Endothelial cell of umbilical vein (primary cell): ENCODE measurements at regions not wholly inside any gene's neighbourhood (a gene's known extent, or its start where the extent isn't known, plus 50 kb on each side); places are given as distances from the start of the nearest gene placed in this dataset.

Experiments used
- BruUV-seq: library from RNA; stranded (reverse); fragments of 400-500 nt; replicated peaks from 2 replicates; lab custom pipeline; 2021; lab: Mats Ljungman, UMichigan
- CTCF ChIA-PET: fragments of 300-600, 350-600 bp; sonication (Branson Sonifier 250); formaldehyde crosslinking; loops from one replicate; lab custom pipeline; 2021; ENCODE audit warnings: antibody characterized with exemption, inconsistent platforms; lab: Charles Lee
- POLR2A ChIA-PET: fragments of 300-600, 350-600 bp; sonication (Branson Sonifier 250); formaldehyde crosslinking; loops from one replicate; lab custom pipeline; 2021; ENCODE audit warnings: antibody characterized with exemption, inconsistent platforms; lab: Charles Lee
- DNase-seq: peaks from one replicate; pipeline ENCODE4 v3.0.0-alpha.2; 2011; ENCODE audit warnings: low read depth, low spot score
- FAIRE-seq: peaks from 2 replicates; lab custom pipeline; 2011; peaks lifted over from hg19 to GRCh38; lab: Jason Lieb, UNC
- H2AFZ ChIP-seq: 2 replicates; pipeline ENCODE4 v1.6.0; 2012; ENCODE audit warnings: low read depth, low read length, control low read depth, inconsistent platforms
- H3K27ac ChIP-seq: 2 replicates; pipeline ENCODE4 v1.5.1; 2011; ENCODE audit warnings: low read depth, mild to moderate bottlenecking, control low read depth, low read length, moderate library complexity; ENCODE audit not compliant: insufficient read depth
- H3K27me3 ChIP-seq, 2 experiments: 2 replicates each; pipeline versions ENCODE4 v1.6.0 to v1.6.1; 2011; ENCODE audit warnings: low read length in 2 of 2, mixed read lengths in 1 of 2; ENCODE audit not compliant: control insufficient read depth in 2 of 2, insufficient read depth in 2 of 2
- H3K36me3 ChIP-seq, 2 experiments: 2 replicates in 1 of 2; 3 replicates in 1 of 2; pipeline ENCODE4 v1.5.1; 2011; ENCODE audit warnings: low read length in 2 of 2, mild to moderate bottlenecking in 1 of 2, moderate library complexity in 1 of 2; ENCODE audit not compliant: control insufficient read depth in 2 of 2, insufficient read depth in 2 of 2; ENCODE audit errors: extremely low read depth in 1 of 2
- H3K4me1 ChIP-seq: 3 replicates; pipeline ENCODE4 v1.5.1; 2011; ENCODE audit warnings: mild to moderate bottlenecking, low read length; ENCODE audit not compliant: control insufficient read depth, insufficient read depth; ENCODE audit errors: extremely low read depth
- H3K4me2 ChIP-seq: 2 replicates; pipeline ENCODE4 v1.6.1; 2011; ENCODE audit warnings: low read length, control low read depth, mixed read lengths; ENCODE audit not compliant: insufficient read depth
- H3K4me3 ChIP-seq, 3 experiments: fragments of 200-600 bp in 1 of 3; sonication (generic), shearing (Covaris generic) in 1 of 3; replicated peaks in 1 of 3; 2 replicates each; pipeline ENCODE4 v1.5.1; 2011 to 2016; ENCODE audit warnings: control low read depth in 3 of 3, low read length in 3 of 3, mild to moderate bottlenecking in 2 of 3, inconsistent platforms in 1 of 3, low read depth in 1 of 3, moderate library complexity in 1 of 3; ENCODE audit not compliant: insufficient read depth in 1 of 3
- H3K79me2 ChIP-seq: 2 replicates; pipeline ENCODE4 v1.6.0; 2012; ENCODE audit warnings: low read length, inconsistent platforms; ENCODE audit not compliant: control insufficient read depth, insufficient read depth
- H3K9ac ChIP-seq: replicated peaks from 2 replicates; pipeline ENCODE3; 2011; ENCODE audit warnings: low read length, control low read depth; ENCODE audit not compliant: insufficient read depth; ENCODE audit errors: extremely low read depth
- H3K9me1 ChIP-seq: replicated peaks from 3 replicates; pipeline ENCODE4 v1.6.0; 2011; ENCODE audit warnings: mild to moderate bottlenecking, low read length; ENCODE audit not compliant: control insufficient read depth, insufficient read depth; ENCODE audit errors: extremely low read depth
- H3K9me3 ChIP-seq: replicated peaks from 2 replicates; pipeline ENCODE4 v1.5.1; 2012; ENCODE audit warnings: low read length, inconsistent platforms; ENCODE audit not compliant: control insufficient read depth, insufficient read depth
- H4K20me1 ChIP-seq: replicated peaks from 2 replicates; pipeline ENCODE3; 2011; ENCODE audit warnings: mild to moderate bottlenecking, low read length; ENCODE audit not compliant: control insufficient read depth, insufficient read depth; ENCODE audit errors: extremely low read depth
- FOS ChIP-seq: IDR thresholded peaks from 2 replicates; pipeline ENCODE4 v1.6.1; 2011; ENCODE audit warnings: mild to moderate bottlenecking, low read length, moderate library complexity, borderline replicate concordance; ENCODE audit not compliant: insufficient read depth
- MYC ChIP-seq: IDR thresholded peaks from one replicate; pipeline ENCODE4 v1.6.1; 2011; ENCODE audit warnings: mild to moderate bottlenecking, low read depth, low read length
- POLR2AphosphoS5 ChIP-seq: IDR thresholded peaks from 2 replicates; pipeline ENCODE4 v1.6.1; 2012; ENCODE audit warnings: low read depth, mild to moderate bottlenecking, control low read depth, low read length, moderate library complexity; ENCODE audit not compliant: insufficient read depth
- dilution Hi-C: fragments of 300-500 bp; cut with MboI; formaldehyde crosslinking; loops from one replicate; pipeline ENCODE4 v1.15.0; 2019; ENCODE audit warnings: low sequenced_read_pairs; ENCODE audit not compliant: extremely low pct_ligation_motif_present
- intact Hi-C: fragments of 100-400 bp; cut with micrococcal nuclease; formaldehyde crosslinking; loops from one replicate; pipeline ENCODE4 v1.10.0; 2022
- TF ChIP-seq, protein P1 (sequence below): IDR thresholded peaks from 2 replicates; pipeline ENCODE4 v1.6.1; 2011; ENCODE audit not compliant: insufficient read depth, insufficient read length
- TF ChIP-seq, protein P2 (sequence below), 2 donors: IDR thresholded peaks; 1 replicate in 1 of 2; 2 replicates in 1 of 2; pipeline ENCODE4 v1.5.1; 2011; ENCODE audit warnings: low read length in 2 of 2, mild to moderate bottlenecking in 2 of 2, moderate library complexity in 2 of 2, control low read depth in 1 of 2, inconsistent platforms in 1 of 2, low read depth in 1 of 2; ENCODE audit not compliant: insufficient read depth in 1 of 2; ENCODE audit errors: extremely low read depth in 1 of 2

DNA sequence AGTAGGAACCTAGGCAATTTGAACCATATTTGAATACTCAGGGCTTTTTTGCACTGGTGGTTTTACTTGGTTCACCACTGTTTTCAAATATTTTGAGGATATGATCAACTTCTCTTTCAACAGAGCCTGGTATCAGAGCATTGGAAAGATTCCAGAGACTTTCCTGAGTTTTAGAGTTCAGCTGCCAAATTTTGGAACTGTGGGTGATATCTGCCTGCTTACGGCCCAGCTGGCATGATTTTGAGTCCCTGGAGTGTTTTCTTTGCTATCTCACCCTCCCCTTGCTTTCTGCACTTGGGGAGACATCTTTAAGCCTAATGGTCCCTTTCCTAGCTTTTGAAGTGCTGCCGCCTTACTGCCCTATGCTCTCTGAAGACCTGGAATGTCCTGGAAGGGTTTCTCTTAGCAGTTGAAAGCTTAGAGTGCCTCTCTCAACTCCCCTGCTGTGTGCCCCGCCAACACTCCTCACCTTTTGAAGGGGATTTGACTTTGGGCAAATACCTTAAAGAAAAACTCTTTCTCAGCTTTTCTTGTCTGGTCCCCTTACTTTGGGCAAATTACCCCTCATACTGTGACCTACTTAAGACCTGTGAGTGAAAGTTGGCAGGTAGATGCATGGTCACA, 539.1 kb downstream of the MFSD1 start:
- Histone ChIP-seq H3K36me3 (no peaks in the 10 kb centered on the region), H3K4me2 (no peak overlapping the region), H3K79me2 (no peaks in the 10 kb centered on the region), H3K4me1 (no peaks in the 10 kb centered on the region), H4K20me1 (no peaks in the 10 kb centered on the region), H3K9me1 (no peaks in the 10 kb centered on the region), H3K27ac (no peak overlapping the region), H3K4me3 (no peak overlapping the region), H3K9me3 (no peaks in the 10 kb centered on the region), H3K27me3 (no peaks in the 10 kb centered on the region), H3K9ac (no peak overlapping the region), H2AFZ (no peak overlapping the region)
- TF ChIP-seq FOS: no peak
- TF ChIP-seq, protein P1, sequence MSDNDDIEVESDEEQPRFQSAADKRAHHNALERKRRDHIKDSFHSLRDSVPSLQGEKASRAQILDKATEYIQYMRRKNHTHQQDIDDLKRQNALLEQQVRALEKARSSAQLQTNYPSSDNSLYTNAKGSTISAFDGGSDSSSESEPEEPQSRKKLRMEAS: no peak
- TF ChIP-seq, protein P2, sequence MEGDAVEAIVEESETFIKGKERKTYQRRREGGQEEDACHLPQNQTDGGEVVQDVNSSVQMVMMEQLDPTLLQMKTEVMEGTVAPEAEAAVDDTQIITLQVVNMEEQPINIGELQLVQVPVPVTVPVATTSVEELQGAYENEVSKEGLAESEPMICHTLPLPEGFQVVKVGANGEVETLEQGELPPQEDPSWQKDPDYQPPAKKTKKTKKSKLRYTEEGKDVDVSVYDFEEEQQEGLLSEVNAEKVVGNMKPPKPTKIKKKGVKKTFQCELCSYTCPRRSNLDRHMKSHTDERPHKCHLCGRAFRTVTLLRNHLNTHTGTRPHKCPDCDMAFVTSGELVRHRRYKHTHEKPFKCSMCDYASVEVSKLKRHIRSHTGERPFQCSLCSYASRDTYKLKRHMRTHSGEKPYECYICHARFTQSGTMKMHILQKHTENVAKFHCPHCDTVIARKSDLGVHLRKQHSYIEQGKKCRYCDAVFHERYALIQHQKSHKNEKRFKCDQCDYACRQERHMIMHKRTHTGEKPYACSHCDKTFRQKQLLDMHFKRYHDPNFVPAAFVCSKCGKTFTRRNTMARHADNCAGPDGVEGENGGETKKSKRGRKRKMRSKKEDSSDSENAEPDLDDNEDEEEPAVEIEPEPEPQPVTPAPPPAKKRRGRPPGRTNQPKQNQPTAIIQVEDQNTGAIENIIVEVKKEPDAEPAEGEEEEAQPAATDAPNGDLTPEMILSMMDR (IDR thresholded peaks at IDR 0.05; ENCODE audit: extremely low read depth in 1 of 2, insufficient read depth in 1 of 2, low read depth in 1 of 2, low read length in 2 of 2): no peak
- no peak for TF ChIP-seq POLR2AphosphoS5
- no peak for TF ChIP-seq MYC
- dilution Hi-C loops: loop anchor here (5.0 kb wide), 1 partner anchor 36 kb away; no protein-coding TSS in a partner anchor
- ChIA-PET POLR2A (no interaction called here), CTCF (interaction anchor here (0.8 to 1.5 kb wide), 3 partner anchors 13 to 467 kb away, joined by 3 to 4 read pairs (median 3); no protein-coding TSS in a partner anchor)
- no peak for FAIRE-seq
- BruUV-seq: no TSS peak
- intact Hi-C loops: no loop called here
- DNase-seq: no peak
